GM18867 (cell line): ENCODE measurements at regions not wholly inside any gene's neighbourhood (a gene's known extent, or its start where the extent isn't known, plus 50 kb on each side); places are given as distances from the start of the nearest gene placed in this dataset.
"Not testable (repeated sequence)": the region's sequence is repeated elsewhere in the genome, so short reads cannot be mapped to it uniquely, and the experiment has no call there.

Experiments used
- ATAC-seq: cut with Tn5 transposase; IDR thresholded peaks from one replicate; pipeline ENCODE4 v1.9.1; 2021; ENCODE audit warnings: mild to moderate bottlenecking, moderate library complexity; ENCODE audit not compliant: unreplicated experiment

DNA sequence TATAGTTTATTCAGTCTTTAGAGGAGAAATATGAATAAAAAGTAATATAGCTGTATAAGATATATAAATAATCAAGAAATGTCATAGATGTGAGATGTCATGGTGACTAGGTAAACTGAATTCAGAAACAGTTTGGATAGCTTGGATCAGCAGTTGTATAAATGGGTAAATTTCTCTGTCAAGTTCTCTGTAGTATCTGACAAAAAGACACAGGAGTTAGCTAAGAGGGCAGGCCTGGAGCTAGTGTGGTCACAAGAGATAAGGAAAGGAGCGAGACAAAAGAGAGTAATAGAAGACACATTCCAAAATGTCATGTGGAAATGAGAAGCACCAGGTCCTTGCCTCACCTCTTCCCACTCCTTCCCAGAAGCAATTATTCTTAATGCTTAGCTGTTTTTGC lies 349.0 kb downstream of the LMO7 start:
- no peak for ATAC-seq

DNA sequence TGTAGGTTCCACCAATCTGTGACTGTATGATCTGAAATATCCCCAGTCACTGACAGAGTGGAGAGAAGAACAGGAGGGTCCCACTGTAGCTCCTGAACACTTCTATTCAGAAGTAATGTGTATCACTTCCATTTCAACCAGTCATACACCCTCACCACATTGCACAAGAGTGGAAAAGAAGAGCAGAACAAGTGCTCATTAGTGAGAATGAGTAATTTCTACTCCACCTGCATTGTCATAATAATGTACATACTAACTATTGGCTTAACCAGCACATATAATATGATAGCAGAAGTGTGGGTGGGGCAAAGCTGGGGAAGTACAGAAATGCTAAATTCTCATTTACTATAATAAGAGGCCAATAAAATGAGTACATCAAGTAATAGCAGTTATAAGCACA lies 342.7 kb downstream of the LMO7 start:
- no peak for ATAC-seq

DNA sequence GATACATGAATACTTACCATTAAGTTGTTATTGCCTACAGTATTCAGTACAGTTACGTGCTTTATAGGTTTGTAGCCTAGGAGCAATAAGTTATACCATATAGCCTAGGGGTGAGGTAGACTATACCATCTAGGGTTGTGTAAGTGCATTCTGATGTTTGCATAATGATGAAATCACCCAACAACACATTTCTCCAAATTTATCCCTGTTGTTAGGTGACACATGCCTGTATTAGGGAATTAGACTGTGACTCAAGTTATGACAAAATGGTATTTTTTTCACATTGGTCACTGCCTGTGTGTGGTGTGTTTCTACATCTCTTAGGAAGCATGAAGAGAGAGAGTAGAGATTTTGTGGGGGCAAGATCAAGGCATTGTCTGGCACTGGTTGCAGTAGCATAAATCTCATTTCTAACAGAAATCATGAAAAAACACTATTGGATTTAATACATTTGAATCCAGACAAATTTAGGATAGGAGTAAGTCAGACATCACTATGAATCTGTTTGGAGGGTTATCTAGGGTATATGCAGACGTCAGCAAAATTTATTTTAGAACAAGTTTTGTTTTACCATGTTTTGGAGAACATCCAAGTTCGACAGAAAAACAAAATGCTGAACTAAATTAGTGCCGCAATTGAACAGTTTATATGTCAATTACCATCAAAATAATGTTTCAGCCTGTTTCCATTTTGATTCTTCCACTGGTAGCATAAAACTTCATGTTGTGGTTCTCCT lies 332.1 kb downstream of the LMO7 start:
- no peak for ATAC-seq

DNA sequence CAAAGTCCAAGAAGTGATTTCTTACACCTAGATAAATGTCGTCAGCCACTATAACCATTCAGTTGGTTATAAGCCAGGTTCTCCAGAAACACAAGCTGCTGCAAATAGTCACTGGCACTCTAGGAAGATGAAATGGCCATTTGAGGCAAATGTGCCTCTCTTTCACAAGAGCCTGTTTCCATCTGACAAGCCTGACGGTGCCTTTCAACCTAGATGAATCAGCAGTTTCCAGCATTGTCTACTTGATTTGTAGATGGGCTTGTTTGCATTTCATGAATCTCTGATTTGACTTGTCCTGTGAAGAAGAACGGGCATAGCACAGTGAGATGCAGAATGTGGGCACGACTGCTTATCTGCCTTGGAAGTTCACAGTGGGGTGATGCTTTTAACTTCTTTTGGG lies 327.2 kb downstream of the LMO7 start:
- ATAC-seq = no peak

DNA sequence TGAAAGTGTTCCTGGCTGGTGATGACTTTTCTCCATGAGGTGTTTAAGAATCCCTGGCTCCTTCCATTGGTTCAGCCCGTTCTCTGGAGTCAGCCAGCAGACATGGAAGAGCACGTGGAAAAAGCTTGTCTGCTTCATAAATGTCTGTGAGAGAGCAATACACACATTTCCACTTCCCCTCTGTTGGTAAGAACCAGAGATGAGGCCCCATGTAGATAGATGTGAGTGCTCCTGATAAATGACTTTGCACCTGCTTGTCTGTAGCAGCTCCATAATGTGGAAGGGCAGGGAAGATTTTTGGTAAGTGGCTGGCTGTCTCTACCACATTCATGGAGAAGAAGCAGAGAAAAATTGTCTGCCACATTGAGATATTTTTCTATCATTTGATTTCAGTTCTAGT lies 325.8 kb downstream of the LMO7 start:
- ATAC-seq = no peak

DNA sequence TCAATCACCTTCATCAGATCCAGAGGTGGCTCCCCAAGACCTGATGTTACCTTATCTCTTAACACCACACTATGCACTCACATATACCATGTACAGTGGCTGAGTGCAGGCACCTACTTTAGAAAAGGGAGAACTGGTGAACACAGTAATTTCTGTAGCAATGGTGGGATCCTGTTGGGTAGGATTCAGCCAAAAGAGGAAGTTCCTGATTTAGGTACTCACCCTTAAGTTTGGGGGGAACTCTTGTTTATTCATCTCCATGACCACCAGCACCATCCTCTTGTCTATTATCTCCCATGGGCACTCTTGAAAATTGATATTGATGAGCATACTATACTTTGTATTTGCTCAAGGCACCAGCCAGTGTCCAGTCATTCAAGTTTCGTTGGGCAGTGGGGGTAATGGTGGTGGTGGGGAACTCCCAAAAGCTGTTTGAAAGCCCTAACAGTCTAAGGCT lies 324.4 kb downstream of the LMO7 start:
- ATAC-seq = peak; percentile 95

DNA sequence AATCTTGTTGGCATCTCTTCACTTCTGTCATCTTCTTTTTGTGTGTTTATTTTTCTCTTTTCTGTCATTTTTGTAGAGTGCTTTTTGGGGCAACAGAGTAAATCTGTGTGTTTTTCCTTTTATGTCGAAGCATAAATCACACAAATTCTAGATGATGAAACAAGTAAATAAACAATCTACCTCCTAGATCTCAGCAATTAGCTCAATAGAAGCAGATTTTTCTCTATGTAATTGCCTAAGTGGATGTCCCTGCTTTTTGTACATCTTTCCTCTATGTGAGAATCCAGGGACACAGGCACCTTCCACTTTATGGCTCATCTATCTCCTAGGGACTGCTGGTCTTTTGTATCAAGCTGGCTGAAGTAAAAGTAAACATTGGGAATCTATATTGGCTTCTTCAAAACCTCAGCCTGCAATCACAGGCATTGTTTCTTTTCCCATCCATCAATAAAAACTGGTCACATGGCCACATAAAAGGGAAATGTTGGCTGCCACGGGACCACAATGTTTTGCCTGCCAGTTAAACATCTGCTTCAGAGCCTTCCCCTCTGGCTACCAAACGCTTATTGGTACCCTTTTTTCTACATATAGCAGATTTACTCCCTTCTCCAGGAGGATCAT lies 323.8 kb downstream of the LMO7 start:
- ATAC-seq = no peak

DNA sequence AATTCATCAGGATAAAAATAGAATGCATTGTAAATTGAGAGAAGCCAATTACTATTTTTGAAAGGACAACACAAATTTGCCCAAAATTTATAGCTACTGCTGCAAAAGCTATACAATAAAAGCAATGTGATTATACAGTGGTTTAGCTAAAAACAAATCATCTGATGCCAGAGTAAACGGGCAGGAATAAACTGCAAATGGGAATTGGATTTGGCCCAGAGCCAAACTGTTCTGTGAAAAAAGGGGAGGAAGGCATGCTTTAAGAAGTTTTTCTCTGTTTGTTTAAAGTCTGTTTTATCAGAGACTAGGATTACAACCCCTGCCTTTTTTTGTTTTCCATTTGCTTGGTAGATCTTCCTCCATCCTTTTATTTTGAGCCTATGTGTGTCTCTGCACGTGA lies 317.5 kb downstream of the LMO7 start:
- ATAC-seq = not testable (repeated sequence)

DNA sequence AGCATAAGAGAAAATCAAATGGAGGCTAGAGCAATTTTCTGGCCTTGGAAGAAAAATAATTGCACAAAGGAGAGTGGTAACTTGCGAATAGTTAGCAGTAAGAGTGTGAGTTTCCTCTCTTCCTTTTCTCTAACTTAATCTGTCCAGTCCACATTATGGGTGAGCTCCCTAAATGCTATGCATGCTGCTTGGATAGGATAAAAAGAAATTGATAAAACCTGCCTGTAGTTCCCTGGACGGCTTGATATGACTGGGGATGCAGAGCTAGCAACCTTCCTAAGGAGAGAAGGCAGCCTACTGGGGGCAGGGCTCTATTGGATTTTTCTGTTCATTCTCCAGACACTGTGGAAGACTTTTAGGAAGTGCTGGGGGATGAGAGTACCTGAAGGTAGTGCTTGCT lies 311.3 kb downstream of the LMO7 start:
- no peak for ATAC-seq

DNA sequence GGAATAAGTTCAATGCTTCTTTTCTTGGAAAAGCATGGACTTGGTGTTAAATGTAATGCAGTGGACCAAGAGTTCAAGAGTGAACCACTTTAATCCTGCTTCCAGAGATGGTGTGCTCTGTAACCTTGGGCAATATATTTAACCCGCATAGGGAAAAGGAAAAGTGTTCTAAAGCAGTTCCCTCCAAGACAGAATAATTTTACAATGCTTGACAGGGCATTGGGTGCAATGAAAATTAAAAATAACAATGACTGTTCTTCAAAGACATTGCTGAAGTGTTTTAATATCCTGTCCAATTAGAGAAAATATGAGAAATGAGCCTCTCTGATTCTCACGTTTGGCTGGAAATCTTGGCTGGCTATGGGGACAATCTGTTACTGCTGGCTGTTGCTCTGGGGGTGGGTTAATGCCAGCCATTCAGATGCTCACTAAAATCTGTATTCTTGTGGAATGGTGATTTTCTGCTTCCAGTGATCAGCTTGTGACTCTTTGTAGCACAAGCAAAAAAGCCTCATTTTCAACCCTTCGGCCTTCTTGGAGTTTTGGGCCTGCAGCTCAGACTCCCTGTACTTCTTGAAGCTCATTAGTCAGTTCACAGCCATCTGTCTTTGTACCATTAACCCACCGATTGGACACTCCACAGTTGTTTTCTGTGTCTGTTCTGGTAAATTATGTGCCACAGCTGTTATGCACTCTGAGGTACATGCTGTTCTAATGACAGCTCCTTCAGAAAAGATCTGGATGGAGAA lies 310.6 kb downstream of the LMO7 start:
- no peak for ATAC-seq

DNA sequence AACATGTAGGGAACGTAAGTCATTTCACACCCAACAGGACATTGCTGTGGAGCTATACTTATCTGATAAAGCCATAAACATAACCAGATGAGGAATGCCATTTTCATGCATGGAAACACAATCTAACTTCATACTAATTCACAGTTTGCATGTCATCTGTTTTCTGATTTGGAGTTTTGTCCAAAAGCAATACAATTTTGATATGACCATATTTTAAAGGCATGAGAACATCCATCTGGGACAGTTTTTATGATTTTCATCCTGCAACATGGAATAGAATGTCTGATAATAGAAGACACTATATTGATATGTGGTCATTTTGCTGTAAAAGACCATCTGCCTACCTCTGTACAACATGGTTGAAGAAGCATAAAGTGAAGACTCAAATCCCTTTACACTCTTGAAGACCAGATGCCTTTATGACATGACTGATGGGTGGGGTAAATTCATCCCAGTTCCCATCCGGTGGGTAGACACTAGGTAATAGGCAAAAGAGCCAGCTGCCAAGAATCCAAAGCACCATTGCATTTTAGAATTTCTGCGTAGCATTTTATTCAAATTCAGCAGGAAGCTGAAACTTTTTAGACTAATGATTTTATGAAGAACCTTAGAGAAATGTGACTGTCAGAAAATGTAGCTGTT lies 309.8 kb downstream of the LMO7 start:
- ATAC-seq = no peak

DNA sequence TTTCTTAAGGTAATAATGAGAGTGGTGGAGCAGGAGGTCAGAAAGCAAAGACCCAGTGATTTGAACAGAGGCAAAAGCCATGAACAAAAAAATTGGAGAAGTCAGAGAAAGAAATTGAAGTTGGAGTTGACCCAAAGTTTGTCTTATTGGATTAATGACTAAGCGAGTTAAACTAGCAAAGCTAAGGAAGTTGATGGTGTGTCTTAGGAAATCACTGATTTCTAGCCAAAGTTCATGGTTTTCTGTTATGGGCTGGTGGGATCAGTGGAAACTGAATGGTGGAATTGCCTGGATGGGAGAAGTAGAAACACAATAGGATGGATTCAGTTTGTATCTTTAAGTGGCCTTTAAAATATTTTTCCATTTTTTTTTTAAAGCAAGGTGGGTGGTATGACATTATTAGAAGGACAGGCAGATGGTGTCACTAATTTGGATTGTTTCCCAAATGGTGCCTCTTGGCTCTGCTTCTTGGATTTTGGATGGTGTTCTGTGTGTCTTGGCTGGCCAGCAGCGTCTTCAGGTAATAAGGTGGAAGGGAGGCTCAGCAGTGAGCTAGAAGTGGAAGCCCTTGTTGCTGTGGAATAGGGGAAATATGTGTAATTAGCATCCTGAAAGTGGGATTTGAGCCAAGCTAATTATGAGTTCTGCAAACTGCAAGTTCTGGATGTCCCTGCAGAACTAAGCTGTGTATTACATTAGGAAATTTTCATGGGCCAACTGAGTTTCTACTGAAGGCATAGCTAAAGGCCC lies 302.9 kb downstream of the LMO7 start:
- no peak for ATAC-seq

DNA sequence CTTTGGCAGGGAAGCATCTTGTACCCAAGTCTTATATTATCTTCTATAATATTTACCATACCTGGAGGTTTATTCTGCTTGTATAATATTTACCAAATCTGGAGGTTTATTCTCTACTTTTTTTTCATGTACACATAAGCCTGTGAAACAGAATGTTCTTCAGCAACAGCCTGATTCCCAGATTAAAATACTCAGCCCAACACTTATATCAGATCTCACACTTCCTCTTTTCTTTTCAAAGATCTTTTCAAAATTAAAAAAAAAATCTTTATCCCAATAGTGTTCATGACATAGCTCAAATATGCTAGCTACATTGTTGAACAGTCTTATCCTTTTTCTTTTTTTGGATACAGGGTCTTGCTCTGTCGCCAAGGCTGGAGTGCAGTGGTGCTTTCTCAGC lies 300.7 kb downstream of the LMO7 start:
- ATAC-seq = no peak

DNA sequence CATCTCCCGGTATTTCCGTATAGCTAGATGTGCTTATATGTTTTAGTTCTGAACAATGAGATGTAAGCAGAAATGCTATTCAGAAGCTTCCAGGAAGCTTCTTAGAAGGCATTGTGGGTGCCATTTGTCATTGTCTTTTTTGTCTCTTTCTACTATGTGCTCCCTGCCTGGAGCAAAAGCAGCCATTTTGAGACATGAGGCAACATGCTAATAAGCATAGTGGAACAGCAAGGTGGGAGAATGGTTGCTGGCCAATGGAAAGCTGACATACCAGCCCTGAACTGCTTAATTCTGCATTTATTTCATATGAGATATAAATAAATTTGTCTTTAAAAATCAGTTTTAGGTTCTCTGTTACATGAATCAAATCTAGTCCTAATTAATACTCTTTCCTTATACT lies 299.7 kb downstream of the LMO7 start:
- no peak for ATAC-seq

DNA sequence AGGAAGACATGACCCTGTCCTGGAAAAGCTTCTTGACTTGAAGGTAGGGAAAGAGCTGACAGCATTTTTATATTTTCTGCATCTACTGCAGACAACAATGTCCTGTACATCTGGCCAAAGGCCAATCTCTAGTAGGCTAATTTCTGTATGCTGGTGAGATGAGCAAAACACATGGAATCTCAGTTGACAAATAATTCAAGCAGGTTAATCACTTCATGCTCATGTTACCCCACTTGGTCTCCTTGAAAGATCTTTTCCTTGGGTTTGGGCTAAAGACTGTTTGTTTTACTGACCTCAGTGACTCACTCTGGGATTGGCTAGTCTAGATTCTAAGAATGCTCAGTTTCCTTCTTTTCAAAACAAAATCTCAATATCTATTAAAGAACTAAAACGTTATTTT lies 298.8 kb downstream of the LMO7 start:
- ATAC-seq = no peak

DNA sequence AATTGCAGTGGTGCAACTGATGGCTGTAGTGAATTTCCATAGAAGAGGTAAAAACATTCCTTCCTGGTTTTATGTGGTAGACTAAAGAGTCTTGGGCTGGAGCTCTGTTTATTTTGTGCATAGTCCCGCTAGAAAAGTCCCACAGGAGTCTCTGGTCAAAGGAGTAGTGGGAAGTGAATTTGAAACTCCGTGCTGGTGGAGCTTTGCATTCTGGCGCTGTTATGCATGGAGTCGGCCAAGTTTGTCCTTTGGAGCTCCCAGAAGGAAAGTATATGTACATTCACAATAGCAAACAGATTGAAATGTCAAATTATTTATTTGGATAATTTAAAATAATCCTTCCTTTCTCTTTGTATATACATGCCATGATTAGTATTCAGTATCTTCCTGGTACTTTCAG lies 296.5 kb downstream of the LMO7 start:
- no peak for ATAC-seq

DNA sequence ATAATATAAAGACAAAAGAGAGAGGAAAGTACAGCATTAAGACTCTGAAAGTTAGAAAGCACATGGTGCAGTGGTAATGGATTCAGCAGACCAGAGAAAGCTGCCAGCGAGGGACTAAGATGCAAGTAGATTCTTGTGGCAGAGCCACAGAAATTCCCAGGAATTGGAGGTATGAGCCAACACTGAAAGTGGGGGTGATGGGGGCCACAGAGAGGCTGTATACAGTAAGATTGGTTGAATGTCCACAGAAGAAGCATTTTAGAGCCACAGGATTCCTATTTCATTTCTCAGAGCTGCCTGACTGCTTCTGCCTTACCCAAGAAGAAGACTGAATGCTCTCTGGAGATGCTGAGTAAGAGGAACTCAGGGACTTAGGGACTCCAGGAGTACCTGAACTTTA lies 295.0 kb downstream of the LMO7 start:
- ATAC-seq = no peak

DNA sequence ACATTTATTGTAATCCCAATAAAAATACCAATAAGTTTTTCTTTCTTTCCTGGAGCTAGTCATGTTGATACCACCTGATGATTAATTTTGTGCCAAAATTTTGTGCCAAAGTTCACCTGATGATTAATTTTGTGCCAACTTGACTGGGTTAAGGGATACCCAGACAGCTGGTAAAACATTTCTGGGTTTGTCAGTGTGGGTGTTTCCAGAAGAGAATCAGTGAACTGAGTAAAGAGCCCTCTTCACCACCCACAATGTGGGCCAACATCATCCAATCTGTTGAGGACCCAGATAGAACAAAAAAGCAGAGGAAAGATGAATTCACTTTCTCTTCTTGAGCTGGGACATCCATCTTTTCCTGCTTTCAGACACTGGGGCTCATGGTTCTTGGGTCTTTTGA lies 292.9 kb downstream of the LMO7 start:
- no peak for ATAC-seq

DNA sequence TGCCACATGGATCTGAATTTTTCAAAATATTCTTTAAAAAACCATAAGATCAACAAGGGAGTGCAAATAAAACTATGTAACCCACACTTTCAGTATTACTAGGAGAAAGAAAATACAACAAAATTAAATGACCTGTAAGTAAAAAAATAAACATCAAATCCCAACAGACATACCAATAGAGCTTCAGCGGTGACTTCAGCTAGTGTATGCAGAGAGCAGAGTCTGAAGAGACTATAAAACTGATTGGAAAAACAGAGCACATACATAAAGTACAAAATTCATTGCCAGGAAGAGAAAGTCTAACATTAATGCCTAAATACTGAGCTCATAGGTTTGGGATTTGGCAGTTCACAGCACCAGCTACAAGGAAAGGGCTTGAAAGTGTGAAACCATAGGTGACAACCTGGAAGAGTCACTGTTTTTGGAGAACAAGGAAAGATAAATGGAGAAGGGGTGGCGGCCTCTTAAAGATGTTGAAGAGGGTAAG lies 291.1 kb downstream of the LMO7 start:
- ATAC-seq = no peak

DNA sequence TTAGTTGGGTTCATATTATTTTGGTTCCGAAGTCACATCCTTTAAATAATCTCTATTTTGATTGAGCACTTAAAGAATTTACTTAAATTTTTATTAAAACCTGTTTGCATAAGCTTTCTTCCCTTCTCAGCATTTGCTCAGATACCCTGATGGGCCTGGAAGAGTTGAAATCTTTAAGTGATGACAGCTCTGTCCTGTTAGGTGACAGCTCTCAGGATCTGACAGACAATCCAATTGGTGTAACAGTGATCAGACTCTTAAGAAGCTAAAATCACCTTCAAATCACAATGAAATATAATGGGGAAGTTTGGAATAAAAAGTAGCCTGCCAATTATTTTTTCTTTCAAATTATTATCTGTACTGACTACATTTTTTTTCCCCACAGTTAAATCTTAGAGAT lies 284.4 kb downstream of the LMO7 start:
- no peak for ATAC-seq
